Kidney (tissue), 13 donors: ENCODE measurements at regions not wholly inside any gene's neighbourhood (a gene's known extent, or its start where the extent isn't known, plus 50 kb on each side); places are given as distances from the start of the nearest gene placed in this dataset.
"Not testable (repeated sequence)": the region's sequence is repeated elsewhere in the genome, so short reads cannot be mapped to it uniquely, and the experiment has no call there.

Source experiments
- DNase-seq, 5 donors: peaks; one replicate each; pipeline ENCODE4 v3.0.0-alpha.2; 2013 to 2020
- FAIRE-seq: peaks from 2 replicates; lab custom pipeline; 2012; peaks lifted over from hg19 to GRCh38; lab: Jason Lieb, UNC
- H3K27ac ChIP-seq, 2 donors: one replicate each; pipeline ENCODE4 v1.7.0; 2013; ENCODE audit warnings: low read depth in 2 of 2, low read length in 2 of 2, inconsistent platforms in 1 of 2
- H3K27me3 ChIP-seq: one replicate; pipeline ENCODE4 v1.7.1; 2013; ENCODE audit warnings: low read length, inconsistent platforms; ENCODE audit not compliant: control insufficient read depth, insufficient read depth
- H3K36me3 ChIP-seq, 3 donors: one replicate each; pipeline versions ENCODE4 v1.7.0 to v1.7.1; 2013; ENCODE audit warnings: low read length in 3 of 3, control low read depth in 1 of 3, inconsistent platforms in 1 of 3; ENCODE audit not compliant: insufficient read depth in 3 of 3, control insufficient read depth in 2 of 3
- H3K4me1 ChIP-seq, 3 donors: one replicate each; pipeline versions ENCODE4 v1.7.0 to v1.7.1; 2013; ENCODE audit warnings: low read length in 3 of 3, inconsistent platforms in 1 of 3, low read depth in 1 of 3; ENCODE audit not compliant: control insufficient read depth in 2 of 3, insufficient read depth in 2 of 3
- H3K4me3 ChIP-seq, 3 donors: one replicate each; pipeline versions ENCODE4 v1.7.0 to v1.8.1; 2013; ENCODE audit warnings: low read length in 3 of 3, control low read depth in 1 of 3, inconsistent platforms in 1 of 3
- H3K9ac ChIP-seq, 3 donors: one replicate each; pipeline versions ENCODE4 v1.7.0 to v1.7.1; 2013; ENCODE audit warnings: low read length in 3 of 3, control low read depth in 1 of 3, inconsistent platforms in 1 of 3
- H3K9me3 ChIP-seq, 3 donors: one replicate each; pipeline versions ENCODE4 v1.7.0 to v1.7.1; 2013; ENCODE audit warnings: low read length in 3 of 3, control low read depth in 1 of 3, inconsistent platforms in 1 of 3; ENCODE audit not compliant: control insufficient read depth in 2 of 3, insufficient read depth in 1 of 3
- CTCF ChIP-seq: IDR thresholded peaks from 3 replicates; pipeline ENCODE4 v1.5.1; 2012; ENCODE audit warnings: mild to moderate bottlenecking, moderate library complexity, borderline replicate concordance; ENCODE audit not compliant: insufficient read depth; ENCODE audit errors: extremely low read depth
- intact Hi-C: fragments of 100-400 bp; cut with DNase I; formaldehyde crosslinking; loops from one replicate; pipeline ENCODE4 v1.11.1; 2022
- donor health status: control.
- donor health status: control.
- donor health status: control.
- donor health status: control.
- donor health status: control.
- donor health status: DM: yes; HTN: yes; CAD: no.
- donor health status: Normal renal cell carcinoma (clear cell type).

GRCh38 chr3:4071481-4072184, 231.5 kb upstream of the SETMAR start:
- H3K4me3 ChIP-seq: no peak overlapping the region
- no peaks in the 10 kb centered on the region for H3K36me3 ChIP-seq
- H3K9me3 ChIP-seq: no peaks in the 10 kb centered on the region
- no peaks in the 10 kb centered on the region for H3K4me1 ChIP-seq
- TF ChIP-seq CTCF: no peak
- FAIRE-seq (no peak), DNase-seq (peak in 1 of 5 donors; percentile 35)
- intact Hi-C loops: no loop called here
- H3K27me3 ChIP-seq: no peaks in the 10 kb centered on the region
- H3K9ac ChIP-seq: no peak overlapping the region
- H3K27ac ChIP-seq: no peak overlapping the region

GRCh38 chr3:4077278-4077677, 225.9 kb upstream of the SETMAR start:
- H3K9ac ChIP-seq, H3K27ac ChIP-seq, H3K4me3 ChIP-seq, H3K9me3 ChIP-seq, H3K36me3 ChIP-seq, H3K4me1 ChIP-seq, DNase-seq, H3K27me3 ChIP-seq, intact Hi-C loops, FAIRE-seq: not testable (repeated sequence)

- intact Hi-C loops: no loop called here
- Histone ChIP-seq H3K4me3 (no peak overlapping the region), H3K27ac (no peak overlapping the region), H3K9ac (no peak overlapping the region), H3K27me3 (no peaks in the 10 kb centered on the region), H3K36me3 (no peaks in the 10 kb centered on the region), H3K4me1 (no peaks in the 10 kb centered on the region), H3K9me3 (no peaks in the 10 kb centered on the region)
- no peak for DNase-seq
- FAIRE-seq: no peak
- TF ChIP-seq CTCF: no peak
Measured at GRCh38 chr3:4077950-4078349, 225.2 kb upstream of the SETMAR start.

- Histone ChIP-seq H3K27ac (no peak overlapping the region), H3K4me3 (no peak overlapping the region), H3K27me3 (no peaks in the 10 kb centered on the region), H3K9ac (no peak overlapping the region), H3K9me3 (no peaks in the 10 kb centered on the region), H3K36me3 (no peaks in the 10 kb centered on the region), H3K4me1 (no peaks in the 10 kb centered on the region)
- DNase-seq (no peak), FAIRE-seq (no peak)
- intact Hi-C loops: no loop called here
- no peak for TF ChIP-seq CTCF
Measured at GRCh38 chr3:4078903-4079302, 224.3 kb upstream of the SETMAR start.
